ENCODE measurements at regions not wholly inside any gene's neighbourhood (a gene's known extent, or its start where the extent isn't known, plus 50 kb on each side); places are given as distances from the start of the nearest gene placed in this dataset.

- TF ChIP-seq CTCF (conservative IDR thresholded peaks at IDR 0.05) (no peak), EZH2 (IDR thresholded peaks at IDR 0.05; ENCODE audit: low read depth) (no peak)
Observed at GRCh38 chr7:98520356-98520951, 96.6 kb upstream of the NPTX2 start.
